K562 (cell line): ENCODE measurements at regions not wholly inside any gene's neighbourhood (a gene's known extent, or its start where the extent isn't known, plus 50 kb on each side); places are given as distances from the start of the nearest gene placed in this dataset.

Experiments used
- ATAC-seq: fragments of 200-7000 bp; cut with Tn5 transposase; 3 replicates; pipeline ENCODE4 v1.9.1; 2020; ENCODE audit warnings: moderate library complexity
- BruUV-seq: library from RNA; stranded (reverse); fragments of 400-500 nt; replicated peaks from 2 replicates; lab custom pipeline; 2021; lab: Mats Ljungman, UMichigan
- CTCF ChIA-PET: fragments of 300-600 bp; formaldehyde crosslinking; extraction: SDS; loops from one replicate; lab custom pipeline; 2021; ENCODE audit warnings: low intra/inter-chr PET ratio; lab: Yijun Ruan, JAX
- POLR2A ChIA-PET: fragments of 300-600, 350-650 bp; sonication (Branson Sonifier 250); formaldehyde crosslinking; extraction: SDS; loops from one replicate; lab custom pipeline; 2021; ENCODE audit warnings: antibody characterized with exemption, inconsistent platforms; lab: Yijun Ruan, JAX
- DNase-seq, 4 experiments: peaks; one replicate each; pipeline versions ENCODE4 v3.0.0 to v3.0.0-alpha.2; 2011 to 2018; ENCODE audit warnings: low spot score in 3 of 4, mixed read lengths in 3 of 4; ENCODE audit errors: extremely low read depth in 1 of 4
- FAIRE-seq: peaks from 2 replicates; lab custom pipeline; 2011; peaks lifted over from hg19 to GRCh38; lab: Jason Lieb, UNC
- H2AFZ ChIP-seq: 2 replicates; pipeline ENCODE4 v1.6.0; 2011; ENCODE audit warnings: low read depth, low read length, control low read depth, inconsistent platforms
- H3K27ac ChIP-seq: fragments of 200-600 bp; 3 replicates; pipeline ENCODE4 v1.8.0; 2011; ENCODE audit warnings: low read depth, mild to moderate bottlenecking, control low read depth, inconsistent platforms, low read length, moderate library complexity, mixed read lengths; ENCODE audit errors: extremely low read depth
- H3K27me3 ChIP-seq, 2 experiments: fragments of 300-600 bp in 1 of 2; 2 replicates in 1 of 2; 3 replicates in 1 of 2; pipeline versions ENCODE4 v1.6.0 to v1.8.0; 2011; ENCODE audit warnings: inconsistent platforms in 2 of 2, low read length in 2 of 2, mild to moderate bottlenecking in 1 of 2, mixed read lengths in 1 of 2, moderate library complexity in 1 of 2; ENCODE audit not compliant: control insufficient read depth in 2 of 2, insufficient read depth in 2 of 2
- H3K36me3 ChIP-seq: fragments of 300-600 bp; 3 replicates; pipeline ENCODE4 v1.8.0; 2011; ENCODE audit warnings: mild to moderate bottlenecking, low read length, inconsistent platforms; ENCODE audit not compliant: control insufficient read depth, insufficient read depth
- H3K4me1 ChIP-seq, 2 experiments: fragments of 200-600 bp in 1 of 2; replicated peaks in 1 of 2; 2 replicates in 1 of 2; 3 replicates in 1 of 2; pipeline versions ENCODE4 v1.5.1 to v1.8.0; 2011; ENCODE audit warnings: inconsistent platforms in 2 of 2, low read length in 2 of 2, mild to moderate bottlenecking in 1 of 2, mixed read lengths in 1 of 2, moderate library complexity in 1 of 2; ENCODE audit not compliant: control insufficient read depth in 2 of 2, insufficient read depth in 2 of 2
- H3K4me2 ChIP-seq: 2 replicates; pipeline ENCODE4 v1.6.1; 2011; ENCODE audit warnings: low read length, control low read depth, inconsistent platforms, mixed read lengths; ENCODE audit not compliant: insufficient read depth
- H3K4me3 ChIP-seq: fragments of 200-600 bp; sonication (generic), shearing (Covaris generic); 2 replicates; pipeline ENCODE4 v1.5.1; 2016; ENCODE audit warnings: control low read depth, inconsistent platforms
- H3K79me2 ChIP-seq: fragments of 200-600 bp; 3 replicates; pipeline ENCODE4 v1.8.0; 2011; ENCODE audit warnings: low read length, inconsistent platforms; ENCODE audit not compliant: control insufficient read depth, insufficient read depth
- H3K9ac ChIP-seq, 2 experiments: 2 replicates each; pipeline versions ENCODE4 v1.6.0 to v1.6.1; 2011; ENCODE audit warnings: low read depth in 2 of 2, low read length in 2 of 2, control low read depth in 1 of 2, inconsistent platforms in 1 of 2, mild to moderate bottlenecking in 1 of 2, mixed read lengths in 1 of 2; ENCODE audit not compliant: insufficient read depth in 1 of 2
- H3K9me1 ChIP-seq: one replicate; pipeline ENCODE4 v1.6.0; 2011; ENCODE audit warnings: inconsistent platforms, mild to moderate bottlenecking, low read length, moderate library complexity; ENCODE audit not compliant: control insufficient read depth, insufficient read depth
- H3K9me3 ChIP-seq: replicated peaks from 2 replicates; pipeline ENCODE4 v1.5.1; 2011; ENCODE audit warnings: low read depth, low read length, inconsistent platforms; ENCODE audit not compliant: control insufficient read depth, insufficient read depth
- H4K20me1 ChIP-seq: replicated peaks from 2 replicates; pipeline ENCODE4 v1.6.1; 2011; ENCODE audit warnings: low read length, inconsistent platforms, mixed read lengths; ENCODE audit not compliant: control insufficient read depth, insufficient read depth
- ATF3 ChIP-seq, 2 experiments: fragments of 450-650 bp in 1 of 2; sonication (generic) in 1 of 2; formaldehyde crosslinking in 1 of 2; IDR thresholded peaks in 1 of 2; conservative IDR thresholded peaks in 1 of 2; 2 replicates each; pipeline versions ENCODE4 v1.6.1 to v1.8.1; 2016 to 2023; ENCODE audit warnings: mild to moderate bottlenecking in 2 of 2, moderate library complexity in 2 of 2, inconsistent platforms in 1 of 2, missing genetic modification reagents in 1 of 2
- CREB3 ChIP-seq: fragments of 450-650 bp; conservative IDR thresholded peaks from 2 replicates; pipeline ENCODE4 v1.6.1; 2016; ENCODE audit warnings: missing genetic modification characterization, low read depth, mild to moderate bottlenecking, missing compliant biosample characterization, moderate library complexity
- CREBBP ChIP-seq: IDR thresholded peaks from one replicate; pipeline ENCODE4 v1.6.1; 2012; ENCODE audit warnings: low read depth, mild to moderate bottlenecking, control low read depth, inconsistent platforms, low read length
- DIDO1 ChIP-seq: fragments of 450-650 bp; IDR thresholded peaks from 2 replicates; pipeline ENCODE4 v1.6.1; 2016; ENCODE audit warnings: low read depth, missing biosample characterization, missing genetic modification characterization
- KAT7 ChIP-seq: sonication (generic); formaldehyde crosslinking; IDR thresholded peaks from 2 replicates; pipeline ENCODE4 v1.8.0; 2022; ENCODE audit warnings: missing genetic modification reagents, mild to moderate bottlenecking, borderline replicate concordance
- L3MBTL2 ChIP-seq: fragments of 450-650 bp; IDR thresholded peaks from 2 replicates; pipeline ENCODE4 v1.6.1; 2016; ENCODE audit warnings: mild to moderate bottlenecking, moderate library complexity
- MAZ ChIP-seq, 2 experiments: fragments of 450-650 bp in 1 of 2; sonication (generic) in 1 of 2; formaldehyde crosslinking; IDR thresholded peaks in 1 of 2; conservative IDR thresholded peaks in 1 of 2; 2 replicates each; pipeline versions ENCODE4 v1.4.0 to v1.5.0; 2020; ENCODE audit warnings: mild to moderate bottlenecking in 1 of 2, missing genetic modification reagents in 1 of 2
- RHOXF2B ChIP-seq: fragments of 250-450 bp; sonication (Bioruptor Pico); conservative IDR thresholded peaks from 2 replicates; pipeline ENCODE4 v1.5.1; 2021
- SAFB2 ChIP-seq: fragments of 200-400 bp; formaldehyde crosslinking; IDR thresholded peaks from 2 replicates; pipeline ENCODE4 v1.6.1; 2018; ENCODE audit warnings: borderline replicate concordance, low read length, low read depth, moderate library complexity; ENCODE audit not compliant: severe bottlenecking
- SP2 ChIP-seq: IDR thresholded peaks from 2 replicates; pipeline ENCODE4 v1.6.1; 2011; ENCODE audit warnings: mild to moderate bottlenecking, low read depth, low read length, moderate library complexity; ENCODE audit not compliant: poor library complexity, severe bottlenecking; ENCODE audit errors: extremely low read depth
- ZMIZ1 ChIP-seq, 2 experiments: fragments of 150-350 bp in 1 of 2; IDR thresholded peaks; 2 replicates each; pipeline ENCODE4 v1.6.1; 2012 to 2016; ENCODE audit warnings: low read depth in 2 of 2, low read length in 2 of 2, mild to moderate bottlenecking in 1 of 2, moderate library complexity in 1 of 2
- ZNF124 ChIP-seq: sonication (generic); formaldehyde crosslinking; IDR thresholded peaks from 2 replicates; pipeline ENCODE4 v1.8.1; 2022; ENCODE audit warnings: missing genetic modification reagents
- ZNF511 ChIP-seq: sonication (generic); formaldehyde crosslinking; IDR thresholded peaks from 2 replicates; pipeline ENCODE4 v1.8.0; 2022; ENCODE audit warnings: mild to moderate bottlenecking, missing genetic modification reagents
- WGBS: fragments of 100-300 bp; shearing (Covaris generic); methylation state at CpG from one replicate; pipeline ENCODE4 v1.1.6; 2016; ENCODE audit warnings: low coverage, mixed read lengths; ENCODE audit not compliant: insufficient coverage; ENCODE audit errors: missing lambda C conversion rate; 5-methylcytosine and 5-hydroxymethylcytosine counted together
- in situ Hi-C: fragments of 300-500 bp; cut with MboI; formaldehyde crosslinking; loops from 4 replicates; pipeline ENCODE4 v1.15.0; 2018; ENCODE audit warnings: inconsistent platforms, mixed read lengths
- intact Hi-C: fragments of 100-400 bp; cut with micrococcal nuclease; formaldehyde crosslinking; loops from 2 replicates; pipeline ENCODE4 v1.14.2; 2022

GRCh38 chr2:43102366-43103092, 123.9 kb downstream of the ZFP36L2 start:
- ChIA-PET CTCF (no interaction called here), POLR2A (interaction anchor here (0.8 to 1.1 kb wide), 2 partner anchors 37 kb away, joined by 3 read pairs; no protein-coding TSS in a partner anchor)
- no peak for FAIRE-seq

More at GRCh38 chr2:43102366-43103092, 123.9 kb downstream of the ZFP36L2 start:
- Histone ChIP-seq H4K20me1 (no peaks in the 10 kb centered on the region), H3K79me2 (no peaks in the 10 kb centered on the region), H3K9me3 (no peaks in the 10 kb centered on the region), H3K36me3 (no peaks in the 10 kb centered on the region), H3K9ac (no peak overlapping the region), H3K4me1 (peaks cover 12 to 19% of the 10 kb centered on the region in 2 experiments), H3K27me3 (no peaks in the 10 kb centered on the region), H2AFZ (no peak overlapping the region)
- ATAC-seq = no peak
- no peak for DNase-seq
- intact Hi-C loops = no loop called here
- TF ChIP-seq L3MBTL2 = no peak
- TF ChIP-seq CREB3 = no peak
- no peak for TF ChIP-seq DIDO1
- no peak for TF ChIP-seq SAFB2
- no peak for TF ChIP-seq KAT7 (CRISPR knock-in tag)
- TF ChIP-seq MAZ (CRISPR knock-in tag; conservative IDR thresholded peaks at IDR 0.05 in 1 of 2, IDR thresholded peaks at IDR 0.05 in 1 of 2) = no peak
- TF ChIP-seq ZNF124 = no peak
- no peak for TF ChIP-seq ZMIZ1 (IDR thresholded peaks at IDR 0.05; ENCODE audit: low read depth in 2 of 2, low read length in 2 of 2)
- no peak for TF ChIP-seq RHOXF2B (CRISPR knock-in tag)
- TF ChIP-seq CREBBP = no peak
- no peak for TF ChIP-seq ATF3 (IDR thresholded peaks at IDR 0.05)
- TF ChIP-seq ATF3 (CRISPR knock-in tag; conservative IDR thresholded peaks at IDR 0.05) = no peak
- TF ChIP-seq SP2 = no peak
- no peak for TF ChIP-seq ZNF511 (CRISPR knock-in tag)
- TF ChIP-seq, all 486 proteins: peak for 0
- Histone ChIP-seq H3K4me3 (no peak overlapping the region), H3K9me1 (no peaks in the 10 kb centered on the region), H3K27ac (no peak overlapping the region), H3K4me2 (no peak overlapping the region)
- BruUV-seq = no TSS peak
- in situ Hi-C loops = no loop called here
- WGBS = 39% methylated on average over 9 of the region's 9 CpGs
